Keratinocyte (primary cell): ENCODE measurements at regions not wholly inside any gene's neighbourhood (a gene's known extent, or its start where the extent isn't known, plus 50 kb on each side); places are given as distances from the start of the nearest gene placed in this dataset.

Experiments used
- DNase-seq: peaks from one replicate; pipeline ENCODE4 v3.0.0-alpha.2; 2011; ENCODE audit warnings: low read depth, missing footprints, low spot score
- FAIRE-seq: peaks from 2 replicates; lab custom pipeline; 2011; peaks lifted over from hg19 to GRCh38; lab: Jason Lieb, UNC
- H2AFZ ChIP-seq: 2 replicates; pipeline ENCODE4 v1.6.0; 2012; ENCODE audit warnings: low read length, control low read depth, inconsistent platforms; ENCODE audit not compliant: control insufficient read depth
- H3K27ac ChIP-seq: 2 replicates; pipeline ENCODE4 v1.5.1; 2011; ENCODE audit warnings: low read length; ENCODE audit not compliant: control insufficient read depth, insufficient read depth
- H3K27me3 ChIP-seq: 3 replicates; pipeline ENCODE4 v1.6.0; 2011; ENCODE audit warnings: low read length; ENCODE audit not compliant: control insufficient read depth, insufficient read depth; ENCODE audit errors: extremely low read depth
- H3K36me3 ChIP-seq, 2 experiments: 2 replicates in 1 of 2; 3 replicates in 1 of 2; pipeline ENCODE4 v1.5.1; 2011; ENCODE audit warnings: low read length in 2 of 2, mild to moderate bottlenecking in 1 of 2; ENCODE audit not compliant: control insufficient read depth in 2 of 2, insufficient read depth in 2 of 2; ENCODE audit errors: extremely low read depth in 1 of 2
- H3K4me1 ChIP-seq: 3 replicates; pipeline ENCODE4 v1.5.1; 2011; ENCODE audit warnings: low read length; ENCODE audit not compliant: control insufficient read depth, insufficient read depth; ENCODE audit errors: extremely low read depth
- H3K4me2 ChIP-seq: 3 replicates; pipeline ENCODE4 v1.6.0; 2011; ENCODE audit warnings: low read depth, low read length; ENCODE audit not compliant: control insufficient read depth, insufficient read depth; ENCODE audit errors: extremely low read depth
- H3K4me3 ChIP-seq, 3 experiments: fragments of 200-600 bp in 1 of 3; sonication (generic) in 1 of 3; 2 replicates in 2 of 3; 3 replicates in 1 of 3; pipeline ENCODE4 v1.5.1; 2011 to 2016; ENCODE audit warnings: low read length in 3 of 3, mild to moderate bottlenecking in 3 of 3, control low read depth in 2 of 3, inconsistent platforms in 1 of 3, low read depth in 1 of 3, mixed read lengths in 1 of 3, mixed run types in 1 of 3, moderate library complexity in 1 of 3; ENCODE audit not compliant: control insufficient read depth in 2 of 3, insufficient read depth in 2 of 3; ENCODE audit errors: extremely low read depth in 1 of 3
- H3K79me2 ChIP-seq: 2 replicates; pipeline ENCODE4 v1.6.0; 2012; ENCODE audit warnings: low read length; ENCODE audit not compliant: control insufficient read depth, insufficient read depth
- H3K9ac ChIP-seq: 3 replicates; pipeline ENCODE4 v1.6.0; 2011; ENCODE audit warnings: low read length; ENCODE audit not compliant: control insufficient read depth, insufficient read depth; ENCODE audit errors: extremely low read depth
- H3K9me1 ChIP-seq: 3 replicates; pipeline ENCODE4 v1.6.0; 2011; ENCODE audit warnings: low read length; ENCODE audit not compliant: control insufficient read depth, insufficient read depth; ENCODE audit errors: extremely low read depth
- H3K9me3 ChIP-seq: 2 replicates; pipeline ENCODE4 v1.5.1; 2012; ENCODE audit warnings: low read depth, low read length; ENCODE audit not compliant: control insufficient read depth
- H4K20me1 ChIP-seq: 3 replicates; pipeline ENCODE4 v1.6.0; 2011; ENCODE audit warnings: low read length; ENCODE audit not compliant: control insufficient read depth, insufficient read depth; ENCODE audit errors: extremely low read depth
- CTCF ChIP-seq, 3 experiments: IDR thresholded peaks in 1 of 3; conservative IDR thresholded peaks in 1 of 3; optimal IDR thresholded peaks in 1 of 3; 2 replicates in 2 of 3; 3 replicates in 1 of 3; pipeline versions ENCODE3 to v1.5.1; 2011; ENCODE audit warnings: low read length in 3 of 3, mild to moderate bottlenecking in 3 of 3, moderate library complexity in 2 of 3, control low read depth in 1 of 3, inconsistent platforms in 1 of 3; ENCODE audit not compliant: insufficient read depth in 2 of 3; ENCODE audit errors: extremely low read depth in 1 of 3
- EZH2 ChIP-seq: IDR thresholded peaks from one replicate; pipeline ENCODE4 v1.6.1; 2012; ENCODE audit warnings: inconsistent platforms, mild to moderate bottlenecking, low read length, moderate library complexity
- dilution Hi-C: fragments of 300-500 bp; cut with MboI; formaldehyde crosslinking; loops from one replicate; pipeline ENCODE4 v1.7.0; 2020; ENCODE audit warnings: low sequenced_read_pairs; ENCODE audit not compliant: extremely low pct_ligation_motif_present

GRCh38 chr10:94146746-94147145, 153.0 kb downstream of the PLCE1 start:
- no peak overlapping the region for H2AFZ ChIP-seq
- dilution Hi-C loops = no loop called here
- H3K79me2 ChIP-seq = no peaks in the 10 kb centered on the region
- H3K4me2 ChIP-seq = no peak overlapping the region
- FAIRE-seq = no peak
- no peaks in the 10 kb centered on the region for H3K27me3 ChIP-seq
- no peaks in the 10 kb centered on the region for H4K20me1 ChIP-seq
- no peaks in the 10 kb centered on the region for H3K9me1 ChIP-seq
- H3K9me3 ChIP-seq = no peaks in the 10 kb centered on the region
- no peaks in the 10 kb centered on the region for H3K36me3 ChIP-seq
- no peak overlapping the region for H3K4me3 ChIP-seq
- TF ChIP-seq EZH2 = no peak
- no peak for TF ChIP-seq CTCF (optimal IDR thresholded peaks at IDR 0.05 in 1 of 3, IDR thresholded peaks at IDR 0.05 in 1 of 3, conservative IDR thresholded peaks at IDR 0.05 in 1 of 3; ENCODE audit: extremely low read depth in 1 of 3, insufficient read depth in 2 of 3, low read length in 3 of 3)
- no peak for DNase-seq
- no peak overlapping the region for H3K27ac ChIP-seq
- H3K9ac ChIP-seq = no peak overlapping the region
- H3K4me1 ChIP-seq = no peaks in the 10 kb centered on the region

- Histone ChIP-seq H2AFZ (no peak overlapping the region), H3K9ac (no peak overlapping the region), H3K27ac (no peak overlapping the region), H3K4me3 (no peak overlapping the region), H3K9me1 (no peaks in the 10 kb centered on the region), H3K79me2 (no peaks in the 10 kb centered on the region), H3K9me3 (no peaks in the 10 kb centered on the region), H3K4me2 (no peak overlapping the region), H3K4me1 (no peaks in the 10 kb centered on the region), H3K36me3 (no peaks in the 10 kb centered on the region), H4K20me1 (no peaks in the 10 kb centered on the region), H3K27me3 (no peaks in the 10 kb centered on the region)
- FAIRE-seq (no peak), DNase-seq (no peak)
- dilution Hi-C loops = no loop called here
- TF ChIP-seq CTCF (optimal IDR thresholded peaks at IDR 0.05 in 1 of 3, IDR thresholded peaks at IDR 0.05 in 1 of 3, conservative IDR thresholded peaks at IDR 0.05 in 1 of 3; ENCODE audit: extremely low read depth in 1 of 3, insufficient read depth in 2 of 3, low read length in 3 of 3) (no peak), EZH2 (no peak)
These were observed 156.0 kb downstream of the PLCE1 start for GRCh38 chr10:94149702-94150101.
